Neuronal stem cell (in vitro differentiated cells): ENCODE measurements at regions not wholly inside any gene's neighbourhood (a gene's known extent, or its start where the extent isn't known, plus 50 kb on each side); places are given as distances from the start of the nearest gene placed in this dataset.

ENCODE experiments used
- DNase-seq: peaks from one replicate; pipeline ENCODE4 v3.0.0-alpha.2; 2013; ENCODE audit warnings: low spot score
- H2AFZ ChIP-seq: one replicate; pipeline ENCODE4 v1.6.1; 2013; ENCODE audit warnings: mild to moderate bottlenecking, low read length, inconsistent platforms
- H2AK5ac ChIP-seq: 2 replicates; pipeline ENCODE4 v1.6.1; 2013; ENCODE audit warnings: low read depth, mild to moderate bottlenecking, inconsistent platforms, low read length, moderate library complexity, mixed read lengths
- H2BK120ac ChIP-seq: 2 replicates; pipeline ENCODE4 v1.6.1; 2013; ENCODE audit warnings: low read depth, mild to moderate bottlenecking, inconsistent platforms, low read length, moderate library complexity, mixed read lengths
- H2BK12ac ChIP-seq: one replicate; pipeline ENCODE4 v1.6.1; 2013; ENCODE audit warnings: low read length, inconsistent platforms
- H2BK15ac ChIP-seq: 2 replicates; pipeline ENCODE4 v1.6.1; 2013; ENCODE audit warnings: mild to moderate bottlenecking, low read length, inconsistent platforms, mixed read lengths
- H2BK5ac ChIP-seq: one replicate; pipeline ENCODE4 v1.6.1; 2013; ENCODE audit warnings: inconsistent platforms, mild to moderate bottlenecking, low read length, moderate library complexity
- H3K14ac ChIP-seq: one replicate; pipeline ENCODE4 v1.6.1; 2013; ENCODE audit warnings: low read length, inconsistent platforms
- H3K18ac ChIP-seq: 2 replicates; pipeline ENCODE4 v1.6.1; 2013; ENCODE audit warnings: low read length, inconsistent platforms
- H3K23ac ChIP-seq: 2 replicates; pipeline ENCODE4 v1.6.1; 2013; ENCODE audit warnings: low read depth, mild to moderate bottlenecking, mixed read lengths, low read length, inconsistent platforms; ENCODE audit not compliant: poor library complexity
- H3K27ac ChIP-seq: replicated peaks from 3 replicates; pipeline ENCODE4 v1.5.1; 2013; ENCODE audit warnings: low read length, inconsistent platforms
- H3K27me3 ChIP-seq, 3 experiments: 2 replicates each; pipeline ENCODE4 v1.6.1; 2013; ENCODE audit warnings: low read length in 3 of 3, mild to moderate bottlenecking in 2 of 3, inconsistent platforms in 1 of 3, low read depth in 1 of 3, mixed read lengths in 1 of 3, moderate library complexity in 1 of 3; ENCODE audit not compliant: control insufficient read depth in 3 of 3, insufficient read depth in 3 of 3
- H3K36me3 ChIP-seq, 2 donors: replicated peaks in 1 of 2; 2 replicates each; pipeline ENCODE4 v1.6.1; 2013; ENCODE audit warnings: low read length in 2 of 2; ENCODE audit not compliant: control insufficient read depth in 2 of 2, insufficient read depth in 2 of 2
- H3K4ac ChIP-seq: 2 replicates; pipeline ENCODE4 v1.6.1; 2013; ENCODE audit warnings: inconsistent platforms, mild to moderate bottlenecking, low read length, moderate library complexity
- H3K4me1 ChIP-seq, 2 donors: 1 replicate in 1 of 2; 2 replicates in 1 of 2; pipeline ENCODE4 v1.6.1; 2013; ENCODE audit warnings: low read length in 2 of 2, low read depth in 1 of 2; ENCODE audit not compliant: control insufficient read depth in 2 of 2, insufficient read depth in 1 of 2
- H3K4me2 ChIP-seq: one replicate; pipeline ENCODE4 v1.6.1; 2013; ENCODE audit warnings: mild to moderate bottlenecking, low read length, inconsistent platforms; ENCODE audit not compliant: insufficient read depth, poor library complexity, severe bottlenecking
- H3K4me3 ChIP-seq, 2 donors: 2 replicates each; pipeline ENCODE4 v1.5.1; 2013; ENCODE audit warnings: low read length in 2 of 2, mild to moderate bottlenecking in 2 of 2, inconsistent platforms in 1 of 2, moderate library complexity in 1 of 2
- H3K79me1 ChIP-seq: one replicate; pipeline ENCODE4 v1.6.1; 2013; ENCODE audit warnings: low read depth, mild to moderate bottlenecking, inconsistent platforms, low read length, moderate library complexity
- H3K9ac ChIP-seq: one replicate; pipeline ENCODE4 v1.6.1; 2013; ENCODE audit warnings: mild to moderate bottlenecking, low read depth, low read length, inconsistent platforms; ENCODE audit not compliant: poor library complexity
- H3K9me3 ChIP-seq, 2 donors: replicated peaks in 1 of 2; 2 replicates each; pipeline versions ENCODE3 to v1.6.1; 2013; ENCODE audit warnings: low read length in 2 of 2, mild to moderate bottlenecking in 2 of 2, inconsistent platforms in 1 of 2, low read depth in 1 of 2, mixed read lengths in 1 of 2, moderate library complexity in 1 of 2; ENCODE audit not compliant: control insufficient read depth in 2 of 2, insufficient read depth in 1 of 2
- H4K8ac ChIP-seq: one replicate; pipeline ENCODE4 v1.6.1; 2013; ENCODE audit warnings: low read depth, mild to moderate bottlenecking, inconsistent platforms, low read length, moderate library complexity
- H4K91ac ChIP-seq: one replicate; pipeline ENCODE4 v1.6.1; 2013; ENCODE audit warnings: low read length, low read depth, mild to moderate bottlenecking, inconsistent platforms; ENCODE audit not compliant: poor library complexity
- WGBS, 2 donors: extraction: QIAGEN DNeasy Blood & Tissue Kit; methylation state at CpG; one replicate each; pipeline ENCODE4 v1.1.7; 2013; ENCODE audit warnings: missing lambda C conversion rate in 2 of 2, mixed read lengths in 1 of 2; ENCODE audit not compliant: insufficient read length in 2 of 2, insufficient replicate concordance in 1 of 2; ENCODE audit errors: extremely low coverage in 2 of 2; 5-methylcytosine and 5-hydroxymethylcytosine counted together

DNA sequence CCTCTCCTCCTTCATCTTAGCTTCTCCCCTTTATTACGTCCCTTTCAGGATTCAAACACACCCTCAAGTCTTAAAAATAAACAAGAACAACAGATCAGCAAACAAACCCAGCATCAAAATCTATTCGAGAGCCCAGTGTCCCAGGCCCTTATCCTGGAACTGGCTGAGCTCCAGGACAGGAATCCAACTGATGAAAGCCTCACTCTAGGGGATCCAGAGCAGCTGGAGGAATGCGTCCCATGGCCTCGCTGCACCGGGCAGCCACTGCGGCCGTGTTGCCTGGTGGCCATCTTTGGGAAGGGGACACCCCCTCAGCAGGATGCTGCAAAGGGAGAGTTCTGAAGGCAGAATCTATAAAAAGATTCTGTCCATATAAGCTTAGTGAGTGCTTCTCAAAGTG lies 156.5 kb upstream of the BMPER start:
- H3K27ac ChIP-seq: no peak overlapping the region
- no peak overlapping the region for H2AK5ac ChIP-seq
- H2BK120ac ChIP-seq: no peak overlapping the region
- H3K9ac ChIP-seq: no peak overlapping the region
- no peak overlapping the region for H2BK12ac ChIP-seq
- no peak overlapping the region for H2BK5ac ChIP-seq
- H3K36me3 ChIP-seq: no peaks in the 10 kb centered on the region
- H2BK15ac ChIP-seq: no peak overlapping the region
- H4K91ac ChIP-seq: no peak overlapping the region
- H3K14ac ChIP-seq: no peak overlapping the region
- DNase-seq: no peak
- no peak overlapping the region for H2AFZ ChIP-seq
- no peak overlapping the region for H3K4me3 ChIP-seq
- H3K27me3 ChIP-seq: no peaks in the 10 kb centered on the region
- no peaks in the 10 kb centered on the region for H3K79me1 ChIP-seq
- no peak overlapping the region for H3K4me2 ChIP-seq
- no peak overlapping the region for H3K4ac ChIP-seq
- H3K4me1 ChIP-seq: peaks cover 0 to 4% of the 10 kb centered on the region in 2 donors
- WGBS, 2 donors: no CpG with 5 or more reads among the region's 7 CpGs
- no peak overlapping the region for H4K8ac ChIP-seq
- no peaks in the 10 kb centered on the region for H3K9me3 ChIP-seq
- no peak overlapping the region for H3K18ac ChIP-seq
- H3K23ac ChIP-seq: no peak overlapping the region

DNA sequence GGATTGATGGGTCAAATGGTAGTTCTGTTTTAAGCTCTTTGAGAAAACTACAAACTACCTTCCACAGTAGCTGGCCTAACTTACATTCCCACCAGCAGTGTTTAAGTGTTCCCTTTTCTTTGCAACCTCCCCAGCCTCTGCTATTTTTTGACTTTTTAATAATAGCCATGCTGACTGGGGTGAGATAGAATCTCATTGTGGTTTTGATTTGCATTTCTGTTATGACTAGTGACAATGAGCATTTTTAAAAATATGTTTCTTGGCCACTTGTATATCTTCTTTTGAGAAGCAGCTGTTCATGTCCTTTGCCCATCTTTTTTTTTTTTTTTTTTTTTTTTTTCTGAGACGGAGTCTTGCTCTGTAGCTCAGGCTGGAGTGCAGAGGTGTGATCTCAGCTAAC lies 155.2 kb upstream of the BMPER start:
- Histone ChIP-seq H3K4ac (no peak overlapping the region), H2BK5ac (no peak overlapping the region), H3K4me3 (no peak overlapping the region), H3K14ac (no peak overlapping the region), H2AFZ (no peak overlapping the region), H3K27me3 (no peaks in the 10 kb centered on the region), H2BK15ac (no peak overlapping the region), H2BK120ac (no peak overlapping the region), H4K8ac (no peak overlapping the region), H3K79me1 (no peaks in the 10 kb centered on the region), H2BK12ac (no peak overlapping the region), H3K4me2 (no peak overlapping the region), H3K9me3 (no peaks in the 10 kb centered on the region), H4K91ac (no peak overlapping the region), H3K9ac (no peak overlapping the region), H3K27ac (no peak overlapping the region), H3K36me3 (no peaks in the 10 kb centered on the region), H3K4me1 (peaks cover 0 to 4% of the 10 kb centered on the region in 2 donors), H3K18ac (no peak overlapping the region), H3K23ac (no peak overlapping the region), H2AK5ac (no peak overlapping the region)
- DNase-seq: no peak
- no CpG with 5 or more reads among the region's 1 CpG for WGBS, 2 donors

DNA sequence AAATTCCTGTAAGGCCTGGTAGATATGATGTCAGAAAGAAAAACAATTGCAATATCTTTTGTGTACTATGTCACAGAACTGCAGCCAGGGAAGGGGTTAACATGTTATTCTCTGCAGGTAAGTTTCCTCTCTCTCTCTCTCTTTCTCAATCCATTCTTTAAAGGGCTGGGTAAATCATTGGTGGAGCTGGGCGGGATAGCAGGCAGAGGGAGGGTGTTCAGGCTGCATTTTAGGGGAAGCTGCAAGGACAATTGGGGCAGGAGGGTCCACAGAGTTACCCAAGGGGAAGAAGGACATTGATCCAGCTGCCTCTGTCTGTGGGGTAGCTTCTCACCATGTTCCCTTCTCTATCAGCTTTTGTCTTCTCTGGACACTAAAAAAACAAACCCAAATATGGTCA lies 153.9 kb upstream of the BMPER start:
- H3K36me3 ChIP-seq: no peaks in the 10 kb centered on the region
- H3K14ac ChIP-seq: no peak overlapping the region
- H2BK5ac ChIP-seq: no peak overlapping the region
- H3K27me3 ChIP-seq: no peaks in the 10 kb centered on the region
- no peak overlapping the region for H3K27ac ChIP-seq
- no peak overlapping the region for H2BK15ac ChIP-seq
- WGBS, 2 donors: no CpG with 5 or more reads among the region's 1 CpG
- H3K18ac ChIP-seq: no peak overlapping the region
- no peak overlapping the region for H3K4ac ChIP-seq
- H4K8ac ChIP-seq: no peak overlapping the region
- H3K4me2 ChIP-seq: no peak overlapping the region
- H2AK5ac ChIP-seq: no peak overlapping the region
- no peak overlapping the region for H4K91ac ChIP-seq
- no peak overlapping the region for H3K9ac ChIP-seq
- H3K4me3 ChIP-seq: no peak overlapping the region
- no peak overlapping the region for H3K23ac ChIP-seq
- no peak for DNase-seq
- no peak overlapping the region for H2AFZ ChIP-seq
- H3K4me1 ChIP-seq: peaks cover 0 to 6% of the 10 kb centered on the region in 2 donors
- H3K9me3 ChIP-seq: no peaks in the 10 kb centered on the region
- no peak overlapping the region for H2BK12ac ChIP-seq
- no peak overlapping the region for H2BK120ac ChIP-seq
- H3K79me1 ChIP-seq: no peaks in the 10 kb centered on the region

DNA sequence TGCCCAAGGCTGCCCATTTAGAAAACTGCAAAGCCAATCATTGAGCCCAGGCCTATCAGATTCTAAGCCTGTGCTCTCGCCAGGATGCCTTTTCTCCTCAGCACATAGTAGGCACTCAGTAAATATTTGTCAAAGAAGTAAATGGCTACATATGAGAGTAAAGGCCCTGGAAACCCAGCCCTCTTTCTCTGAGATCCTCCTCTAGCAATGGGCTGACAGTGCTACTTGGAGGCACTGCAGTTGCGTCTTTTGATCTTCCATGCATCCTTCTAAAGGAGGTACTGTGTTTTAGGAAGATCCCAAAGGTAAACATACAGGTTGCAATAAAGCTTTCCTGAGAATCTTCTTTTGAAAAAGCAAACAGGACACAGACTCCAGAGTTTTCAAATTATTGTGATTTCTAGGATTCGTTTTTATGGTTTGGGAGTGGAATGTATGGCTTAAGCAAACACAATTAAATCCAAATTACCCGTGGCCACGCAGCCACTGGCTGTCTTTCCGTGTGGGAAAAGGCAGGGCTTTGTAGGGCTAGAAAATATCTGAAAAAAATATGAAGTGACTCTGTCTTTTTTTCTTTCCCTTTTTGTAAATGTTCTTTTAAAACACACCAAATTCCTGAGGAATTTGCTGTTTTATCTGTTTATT lies 151.3 kb upstream of the BMPER start:
- no peaks in the 10 kb centered on the region for H3K79me1 ChIP-seq
- H3K9ac ChIP-seq: no peak overlapping the region
- WGBS, 2 donors: no CpG with 5 or more reads among the region's 6 CpGs

More for the DNA sequence above, 151.3 kb upstream of the BMPER start:
- Histone ChIP-seq H4K91ac (no peak overlapping the region), H2BK120ac (no peak overlapping the region), H3K27ac (no peak overlapping the region), H2BK5ac (no peak overlapping the region), H2BK15ac (no peak overlapping the region), H3K36me3 (no peaks in the 10 kb centered on the region), H3K4me1 (peaks cover 0 to 6% of the 10 kb centered on the region in 2 donors), H3K23ac (no peak overlapping the region), H3K4me2 (no peak overlapping the region), H3K9me3 (no peaks in the 10 kb centered on the region), H3K18ac (no peak overlapping the region), H3K4me3 (no peak overlapping the region), H3K14ac (no peak overlapping the region), H3K27me3 (no peaks in the 10 kb centered on the region), H2AFZ (no peak overlapping the region), H3K4ac (no peak overlapping the region), H4K8ac (no peak overlapping the region), H2BK12ac (no peak overlapping the region), H2AK5ac (no peak overlapping the region)
- DNase-seq: no peak
